Stimulated activated CD8-positive, alpha-beta memory T cell treated with anti-CD3 and anti-CD28 coated beads, Interleukin-4, amount 100 ng/mL, for 48 hours (primary cell): ENCODE measurements at regions not wholly inside any gene's neighbourhood (a gene's known extent, or its start where the extent isn't known, plus 50 kb on each side); places are given as distances from the start of the nearest gene placed in this dataset.
"Not testable (repeated sequence)": the region's sequence is repeated elsewhere in the genome, so short reads cannot be mapped to it uniquely, and the experiment has no call there.

Experiments
- DNase-seq: peaks from one replicate; pipeline ENCODE4 v3.0.0-alpha.2; 2020

DNA sequence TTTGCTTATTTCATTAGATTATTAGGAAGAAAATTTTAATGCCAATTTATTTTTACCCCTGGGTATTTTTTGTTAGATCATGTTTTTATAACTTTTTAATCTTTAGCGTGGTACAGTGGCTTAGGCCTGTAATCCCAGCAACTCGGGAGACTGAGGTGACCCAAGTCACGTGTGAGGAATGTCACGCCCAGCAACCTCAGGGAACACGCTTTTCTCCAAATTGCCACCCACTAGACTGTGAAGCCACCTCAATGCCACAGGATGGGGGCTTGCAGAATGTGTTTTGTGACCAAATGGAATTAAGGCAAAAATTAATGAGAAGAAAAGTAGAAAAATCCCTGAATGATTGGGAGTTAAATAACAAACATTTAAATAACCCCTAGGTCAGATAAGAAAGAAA, 141.8 kb downstream of the LAT start:
- DNase-seq: no peak

DNA sequence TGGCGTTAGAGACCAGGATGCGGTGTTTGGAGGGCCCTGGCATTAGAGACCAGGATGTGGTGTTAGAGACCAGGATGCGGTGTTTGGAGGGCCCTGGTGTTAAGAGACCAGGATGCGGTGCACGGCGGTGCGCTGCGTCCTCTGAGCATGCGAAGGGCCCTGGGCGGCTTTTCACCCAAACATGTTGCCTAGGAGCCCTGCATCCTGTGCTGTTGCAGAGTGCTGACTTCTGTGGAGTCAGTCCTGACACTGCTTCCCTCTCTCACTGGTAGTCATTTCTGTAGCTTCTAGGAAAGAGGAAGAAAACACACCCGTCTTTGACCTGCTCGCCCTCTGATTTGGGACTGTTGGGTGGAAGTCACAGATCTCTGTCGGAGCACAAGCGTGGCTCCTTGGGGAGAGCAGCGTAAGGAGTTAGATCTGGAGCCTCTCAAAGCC, 141.2 kb downstream of the LAT start:
- no peak for DNase-seq

DNA sequence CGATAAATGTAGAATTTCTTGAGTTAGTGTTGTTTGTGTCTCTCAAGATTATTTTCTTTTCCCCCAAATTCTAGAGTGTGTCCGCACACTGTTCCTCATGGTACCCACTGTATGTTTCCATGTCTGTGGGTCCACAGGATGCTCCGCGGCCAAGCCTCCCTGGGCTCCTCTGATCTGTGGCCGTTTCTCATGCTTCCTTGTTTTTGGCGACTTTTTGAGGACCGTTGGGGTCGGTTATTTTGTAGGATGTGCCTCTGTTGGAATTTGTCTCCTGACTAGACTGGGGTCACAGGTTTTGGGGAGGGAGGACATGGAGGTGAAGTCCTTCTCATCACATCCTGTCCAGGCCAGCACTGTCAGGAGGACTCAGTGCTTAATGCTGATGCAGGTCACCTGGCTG, 140.0 kb downstream of the LAT start:
- DNase-seq: no peak

DNA sequence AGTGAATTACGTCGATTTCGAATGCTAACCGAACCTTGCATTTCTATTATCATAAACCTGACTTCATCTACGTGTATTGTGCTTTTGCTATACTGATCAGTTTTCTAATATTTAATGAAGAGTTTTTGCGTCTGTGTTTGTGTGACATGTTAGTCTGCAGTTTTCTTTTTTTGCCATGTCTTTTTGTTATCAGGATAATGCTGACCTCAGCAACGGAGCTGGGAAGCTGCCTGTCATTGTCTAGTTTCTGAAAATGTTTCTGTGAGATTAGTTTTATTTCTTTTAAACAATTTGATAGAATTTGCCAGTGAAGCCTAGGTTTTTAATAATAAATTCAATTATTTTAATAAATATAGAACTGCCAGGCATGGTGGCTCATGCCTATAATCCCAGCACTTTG, 139.3 kb downstream of the LAT start:
- not testable (repeated sequence) for DNase-seq

DNA sequence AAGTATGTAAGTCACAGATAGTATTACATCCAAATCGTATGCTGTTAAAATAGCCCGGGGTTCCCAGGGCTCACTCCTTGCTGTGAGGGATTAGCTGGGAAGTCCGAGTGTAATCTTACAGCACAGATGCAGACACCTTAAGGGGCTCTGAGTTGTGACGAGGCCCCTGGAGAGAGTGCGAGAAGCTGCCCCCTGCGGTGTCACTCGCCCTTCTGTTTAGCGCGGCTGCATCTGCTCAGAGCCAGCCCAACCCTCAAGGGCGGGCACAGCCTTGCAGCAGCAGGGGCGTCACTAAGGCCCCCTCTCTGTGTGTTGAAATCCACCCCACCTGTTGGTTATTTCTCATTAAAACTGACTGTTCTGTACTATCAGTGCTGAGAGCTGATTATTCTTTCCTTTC, 135.8 kb downstream of the LAT start:
- not testable (repeated sequence) for DNase-seq

DNA sequence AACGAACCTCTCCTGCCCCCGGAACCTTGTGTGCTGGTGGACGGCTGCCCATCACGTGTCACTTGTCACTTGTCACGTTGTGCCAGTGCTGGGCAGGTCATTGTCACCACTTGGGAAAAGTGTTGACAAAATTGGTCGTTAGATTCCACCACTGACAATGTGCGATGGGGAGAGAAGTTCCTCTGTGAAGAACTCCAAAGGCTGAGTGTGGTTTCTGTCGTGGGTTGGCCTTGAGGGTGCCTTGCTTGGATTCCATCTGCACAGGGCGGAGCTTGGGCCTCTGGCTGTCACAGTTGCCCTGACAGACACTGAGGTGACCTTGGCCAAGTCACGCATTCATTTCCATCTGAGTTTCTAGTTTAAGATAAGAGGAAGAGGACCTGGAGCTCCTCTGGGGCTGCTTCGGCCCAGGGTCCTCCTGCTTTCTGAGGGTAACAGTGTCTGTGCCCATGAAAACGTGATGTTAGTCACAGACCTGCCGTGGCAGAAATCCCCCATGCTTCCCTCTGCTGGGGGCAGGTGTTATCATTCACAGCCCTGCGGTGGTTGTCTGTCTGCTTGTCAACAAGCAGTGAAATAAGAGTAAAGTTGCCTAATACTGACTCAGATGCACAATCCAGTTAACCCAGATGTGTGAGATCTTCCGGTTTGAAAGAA, 133.6 kb downstream of the LAT start:
- peak; percentile 45 for DNase-seq

DNA sequence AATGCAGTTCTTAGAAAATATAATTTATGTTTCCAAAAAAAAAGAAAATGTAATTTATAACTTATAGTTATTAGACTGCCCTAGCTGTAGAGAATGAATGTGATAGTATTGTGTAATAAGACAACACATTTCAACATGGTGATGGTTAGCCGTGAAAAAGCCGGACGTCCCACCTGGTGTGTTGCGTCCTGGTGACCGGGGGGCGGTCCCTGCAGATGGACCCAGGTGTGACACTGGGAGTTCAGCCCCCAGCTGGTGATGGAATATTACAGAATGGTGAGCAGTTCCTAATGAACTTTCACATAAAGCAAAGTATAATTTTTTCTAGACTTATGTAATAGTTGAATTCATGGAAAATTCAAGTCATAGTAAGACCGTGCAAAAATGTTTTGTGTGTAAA, 132.8 kb downstream of the LAT start:
- peak; percentile 12 for DNase-seq

DNA sequence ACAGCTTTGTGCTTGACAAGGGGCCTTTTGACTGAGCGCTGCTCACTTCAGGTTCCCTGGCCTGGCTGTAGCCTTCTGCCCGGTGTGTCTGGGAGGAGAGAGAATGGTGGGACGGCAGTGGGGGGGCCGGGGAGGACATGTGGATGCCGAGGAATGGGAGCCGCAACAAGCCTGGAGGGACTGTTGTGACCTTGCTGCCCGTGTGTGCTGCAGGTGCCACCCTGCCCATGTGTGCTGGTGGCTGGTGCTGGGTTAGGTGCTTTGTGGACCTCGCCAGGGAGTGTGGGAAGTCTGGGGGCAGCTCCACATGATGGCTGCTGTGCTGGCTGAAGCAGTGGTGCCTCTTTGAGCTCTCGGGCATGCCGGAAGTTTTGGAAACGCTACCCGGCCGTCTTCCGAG, 132.1 kb downstream of the LAT start:
- peak; percentile 1 for DNase-seq

DNA sequence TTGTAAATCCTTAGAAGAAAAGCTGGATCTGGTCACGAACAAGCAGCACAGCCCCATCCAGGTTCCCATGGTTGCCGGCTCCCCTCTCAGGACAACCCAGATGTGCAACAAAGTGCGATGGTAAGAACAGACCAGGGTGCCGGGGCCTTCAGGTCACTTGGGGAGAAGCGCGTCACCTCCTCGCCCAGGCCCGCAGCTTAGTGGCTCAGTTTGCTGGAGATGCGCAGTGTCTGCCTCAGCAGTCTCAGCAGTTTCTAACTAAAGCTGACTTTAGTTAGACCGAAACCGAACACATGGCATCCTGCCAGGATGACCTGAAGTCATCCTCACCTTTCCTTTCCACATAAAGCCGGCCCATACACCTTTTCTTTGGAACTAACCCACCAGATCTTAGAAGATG, 131.4 kb downstream of the LAT start:
- peak; percentile 25 for DNase-seq

DNA sequence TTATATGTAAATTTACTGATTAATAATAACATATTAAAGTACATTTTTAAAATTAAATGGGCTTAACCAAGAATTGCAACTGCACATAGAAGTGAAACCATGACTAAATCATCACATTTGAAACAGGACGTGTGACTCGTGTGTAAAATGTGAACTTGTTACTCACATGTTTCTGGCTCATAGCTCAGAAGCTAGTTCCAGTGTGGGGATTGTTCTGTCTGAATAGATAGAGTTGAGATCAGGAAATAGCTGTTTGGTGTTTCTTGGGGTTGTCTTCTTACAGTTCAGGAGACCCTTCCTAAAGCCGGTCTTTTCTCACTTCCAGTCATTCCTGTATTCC, 130.9 kb downstream of the LAT start:
- peak; percentile 19 for DNase-seq

DNA sequence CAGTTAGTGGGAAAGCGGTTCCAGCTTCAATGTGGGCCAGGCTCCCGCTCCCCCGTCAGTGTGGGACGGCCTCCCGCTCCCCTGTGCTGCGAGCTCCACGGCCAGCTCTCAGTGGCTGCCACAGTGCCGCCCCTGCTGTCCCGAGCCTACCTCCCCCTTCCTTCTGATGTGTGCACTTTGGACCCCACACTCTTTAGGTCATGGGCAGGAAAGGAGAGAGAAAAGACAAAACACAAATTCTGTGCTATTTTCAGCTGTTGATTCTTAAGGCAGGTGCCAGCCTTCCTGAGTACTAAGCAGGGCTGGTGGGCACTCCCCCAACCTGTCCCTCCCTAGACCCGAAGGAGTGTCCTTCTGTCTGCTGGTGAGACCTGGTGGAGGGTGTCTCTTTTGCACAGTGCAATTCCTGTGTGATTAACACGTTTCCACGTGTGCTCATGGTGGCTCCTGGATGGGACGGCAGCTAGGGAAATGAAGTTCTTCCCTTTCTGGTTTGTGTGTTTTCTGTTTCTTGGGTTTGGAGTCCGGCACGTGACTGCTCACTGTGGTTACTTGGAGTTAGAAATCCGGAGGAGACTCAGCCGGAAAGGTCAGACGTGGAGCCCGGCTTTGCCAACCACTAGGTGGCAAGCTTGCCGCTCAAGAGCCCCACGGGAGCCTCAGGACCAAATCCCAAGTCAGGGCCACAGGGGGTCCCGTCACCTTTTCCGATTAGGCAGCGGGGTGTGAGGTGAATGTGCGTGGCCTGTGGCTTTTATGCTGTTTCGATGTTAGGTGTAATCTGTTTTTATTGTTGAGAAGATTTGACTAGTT, 130.3 kb downstream of the LAT start:
- DNase-seq: peak; percentile 59

DNA sequence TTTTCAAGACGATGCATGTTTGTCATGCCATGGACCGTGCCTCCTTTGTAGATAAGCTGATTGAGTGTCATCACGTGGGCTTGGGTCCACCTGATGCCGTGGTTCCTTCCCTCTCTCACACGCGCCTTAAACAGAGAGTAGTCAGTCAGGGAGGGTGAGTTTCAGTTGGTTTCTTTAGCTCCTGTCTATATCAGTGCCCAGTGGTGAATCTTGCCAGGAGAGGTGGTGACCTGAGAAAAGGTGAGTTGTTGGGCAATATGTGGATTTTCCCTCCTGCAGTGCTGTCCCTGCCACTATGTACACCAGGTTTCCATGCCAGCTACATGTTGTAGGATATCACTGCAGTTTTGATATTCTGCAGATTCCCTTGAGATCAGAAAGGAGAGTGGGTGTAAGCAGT, 129.7 kb downstream of the LAT start:
- DNase-seq: no peak

DNA sequence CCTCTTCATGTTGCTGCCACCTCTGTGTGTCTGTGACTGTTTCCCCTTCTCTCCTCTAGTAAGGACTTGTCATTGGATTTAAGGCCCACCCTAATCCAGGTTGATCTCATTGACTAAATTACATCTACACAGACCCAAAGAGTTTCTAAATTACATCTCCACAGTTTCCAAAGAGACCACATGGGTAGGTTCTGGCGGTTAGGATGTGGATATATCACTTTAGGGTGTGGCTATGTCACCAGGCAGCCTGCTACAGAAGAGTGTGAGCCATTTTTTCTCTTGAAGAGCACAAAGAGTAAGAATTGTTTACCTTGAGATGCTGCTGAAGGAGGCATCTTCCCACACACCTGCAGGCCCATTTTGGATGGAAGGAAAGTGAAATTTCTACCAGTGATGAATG, 128.6 kb downstream of the LAT start:
- not testable (repeated sequence) for DNase-seq

DNA sequence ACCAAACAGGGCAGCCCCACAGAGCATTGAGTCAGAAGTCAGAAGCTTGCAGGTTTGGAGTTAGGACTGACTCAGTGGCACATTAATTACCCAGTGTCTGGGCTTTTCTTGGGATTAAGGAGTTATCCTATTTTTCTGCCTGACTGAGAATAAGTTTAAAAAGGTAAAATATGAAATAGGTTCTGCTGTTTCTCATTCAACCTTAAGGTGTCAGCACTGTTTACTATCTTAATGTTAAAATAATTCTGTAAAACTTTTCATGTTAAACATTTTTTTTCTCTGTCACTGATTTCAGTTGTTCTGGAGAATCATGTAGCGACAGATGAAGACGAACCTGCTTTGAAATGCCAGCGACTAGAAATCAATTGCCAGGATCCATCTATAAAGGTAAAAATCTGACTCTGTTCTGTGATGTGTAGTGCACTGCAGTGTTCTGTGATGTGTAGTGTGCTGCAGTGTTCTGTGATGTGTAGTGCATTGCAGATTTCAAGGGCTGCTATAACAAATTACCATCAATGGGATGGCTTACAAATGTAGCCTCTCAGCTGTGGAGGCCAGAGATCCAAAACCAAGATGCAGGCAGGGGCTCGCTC, 128.0 kb downstream of the LAT start:
- DNase-seq: no peak

DNA sequence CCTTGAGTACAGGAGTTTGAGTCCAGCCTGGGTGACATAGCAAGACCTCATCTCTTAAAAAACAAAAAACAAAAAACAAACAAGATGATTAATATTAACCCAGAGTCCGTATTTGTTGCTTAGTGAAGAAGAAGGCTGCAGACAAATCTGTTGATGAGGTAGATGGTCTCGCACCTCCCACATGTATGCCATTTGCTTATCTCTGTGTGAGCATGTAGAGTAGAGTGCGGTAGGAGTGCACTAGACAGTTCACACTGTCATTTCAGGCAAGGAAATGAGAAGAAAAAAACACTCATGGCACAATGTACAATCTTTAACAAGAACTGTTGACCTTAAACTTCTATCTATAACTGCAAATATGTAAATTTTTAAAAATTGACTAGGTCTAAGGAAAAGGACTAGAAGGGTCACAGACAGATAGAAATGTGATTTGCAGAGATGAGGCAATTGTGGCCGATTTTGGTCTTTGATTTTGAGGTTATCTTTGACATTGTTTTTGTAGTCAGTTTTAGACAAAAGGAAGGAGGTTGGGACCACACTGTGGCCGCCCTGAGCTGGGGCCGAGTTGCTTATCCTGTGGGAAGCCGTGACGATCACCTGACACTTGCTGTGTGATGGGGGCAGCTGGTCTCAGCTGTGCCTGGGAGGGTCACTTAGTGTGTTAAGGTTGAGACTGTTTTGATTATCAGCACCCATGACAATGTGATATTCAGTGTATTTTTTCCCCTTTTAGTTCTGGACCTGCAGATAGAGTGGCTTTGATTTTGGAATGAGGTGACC, 127.2 kb downstream of the LAT start:
- not testable (repeated sequence) for DNase-seq

DNA sequence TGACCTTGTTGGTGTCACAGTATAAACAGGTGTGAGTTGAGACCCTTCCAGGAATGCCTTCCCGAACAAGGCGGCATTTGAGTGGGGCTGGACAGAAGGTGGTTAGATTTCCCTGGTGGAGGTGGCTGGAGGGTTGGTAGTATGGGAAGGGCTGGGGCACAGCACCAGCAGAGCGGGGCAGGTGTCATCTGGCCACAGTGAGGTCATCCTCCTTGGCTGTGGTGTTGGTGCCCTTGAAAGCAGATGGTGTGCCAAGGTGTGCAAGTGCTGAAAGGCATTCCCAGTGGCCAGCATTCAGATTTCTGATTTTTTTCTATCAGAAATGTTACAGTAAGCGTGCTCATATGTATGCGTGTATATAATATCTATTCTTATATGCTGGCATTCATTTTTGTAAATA, 126.6 kb downstream of the LAT start:
- DNase-seq: no peak

DNA sequence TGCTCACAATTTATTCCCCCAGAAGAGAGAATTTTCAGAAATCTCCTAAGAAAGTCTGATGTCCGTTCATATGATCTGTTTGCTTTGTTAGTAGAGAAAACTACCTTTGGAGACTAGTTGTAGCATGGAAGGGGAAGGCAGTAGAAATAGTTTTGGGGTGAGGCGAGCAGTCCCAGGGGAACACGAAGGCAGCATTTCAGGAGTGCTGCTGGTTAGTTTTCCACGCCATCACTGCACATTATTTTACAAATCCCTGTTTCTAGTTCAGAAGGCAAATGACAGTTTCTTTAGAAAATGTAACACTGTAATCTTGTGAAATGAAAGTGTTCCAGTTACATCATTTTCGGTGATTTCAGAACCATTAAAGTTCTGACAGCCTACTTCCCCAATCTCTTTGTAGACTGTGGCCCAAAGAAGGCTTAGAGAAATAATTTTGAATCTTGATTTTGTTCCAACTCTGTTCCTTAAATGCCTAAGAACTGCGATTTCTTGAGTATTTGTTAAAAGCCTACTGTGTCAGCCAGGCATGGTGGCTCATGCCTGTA, 123.8 kb downstream of the LAT start:
- not testable (repeated sequence) for DNase-seq

DNA sequence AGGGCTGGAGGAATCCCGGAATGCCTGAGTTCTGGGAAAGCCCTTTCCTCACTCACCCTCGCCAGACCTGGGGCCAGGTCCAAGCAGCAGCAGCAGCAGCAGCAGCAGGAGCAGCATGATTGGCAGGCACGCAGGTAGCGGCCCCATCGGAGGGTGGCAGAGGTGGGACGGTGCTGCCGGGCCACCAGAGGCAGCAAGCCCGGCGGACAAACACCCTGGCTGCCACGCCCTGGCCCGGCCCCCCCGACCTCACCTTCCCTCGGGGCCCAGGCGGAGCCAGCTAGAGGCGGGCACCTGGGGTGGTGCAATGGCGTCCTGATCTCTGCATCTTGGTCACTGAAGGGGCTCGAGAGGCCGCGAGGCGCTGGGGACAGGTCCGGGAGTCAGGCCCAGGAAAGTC, 122.4 kb downstream of the LAT start:
- DNase-seq: no peak

DNA sequence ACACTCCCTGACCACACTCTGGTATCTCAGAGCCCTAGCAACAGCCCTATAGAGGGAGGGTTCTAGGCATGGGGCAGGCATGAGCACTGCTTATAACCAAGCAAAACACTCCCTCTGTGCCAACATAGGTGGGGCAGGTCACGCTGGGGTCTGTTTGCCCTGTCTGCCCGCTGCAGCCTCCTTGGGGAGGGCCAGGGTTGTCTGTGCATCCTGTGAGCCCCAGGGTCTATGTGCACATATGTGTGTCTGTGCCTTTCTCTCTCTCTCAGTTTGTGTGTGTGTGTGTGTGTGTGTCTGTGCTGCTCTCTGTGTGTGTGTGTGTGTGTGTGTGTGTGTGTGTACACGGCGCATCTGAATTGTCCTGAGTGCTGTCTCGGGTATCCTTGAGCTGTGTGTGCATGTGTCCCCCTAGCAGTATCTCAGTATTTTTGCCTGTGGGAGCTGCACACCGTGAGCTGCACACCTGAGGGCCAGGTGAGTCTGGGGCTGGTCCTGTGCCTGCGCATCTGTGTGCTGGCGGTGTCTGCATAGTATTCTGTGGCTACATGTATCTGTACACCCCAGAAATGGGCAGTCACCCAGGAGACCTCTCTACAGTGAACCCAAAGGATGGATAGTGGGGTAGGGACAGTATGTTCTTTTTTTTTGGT, 121.5 kb downstream of the LAT start:
- DNase-seq: not testable (repeated sequence)

DNA sequence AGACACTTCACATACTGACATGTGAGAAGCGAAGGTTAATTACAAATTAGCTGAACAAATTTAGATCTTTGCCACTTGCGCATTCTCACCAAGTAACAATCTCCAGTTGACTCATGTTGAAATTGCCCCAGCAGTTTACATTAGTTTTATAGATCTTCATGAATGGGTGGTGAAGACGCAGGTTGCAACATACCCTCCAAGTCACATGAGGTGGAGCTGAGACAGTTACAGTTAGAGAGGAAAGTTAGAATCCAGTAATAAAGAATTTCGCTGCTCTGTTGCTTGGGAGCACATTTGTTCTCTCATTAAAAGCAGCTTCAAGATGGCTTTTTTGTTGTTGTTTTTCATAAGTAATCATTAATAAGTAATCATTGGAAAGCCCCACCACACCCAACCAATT, 119.7 kb downstream of the LAT start:
- not testable (repeated sequence) for DNase-seq

DNA sequence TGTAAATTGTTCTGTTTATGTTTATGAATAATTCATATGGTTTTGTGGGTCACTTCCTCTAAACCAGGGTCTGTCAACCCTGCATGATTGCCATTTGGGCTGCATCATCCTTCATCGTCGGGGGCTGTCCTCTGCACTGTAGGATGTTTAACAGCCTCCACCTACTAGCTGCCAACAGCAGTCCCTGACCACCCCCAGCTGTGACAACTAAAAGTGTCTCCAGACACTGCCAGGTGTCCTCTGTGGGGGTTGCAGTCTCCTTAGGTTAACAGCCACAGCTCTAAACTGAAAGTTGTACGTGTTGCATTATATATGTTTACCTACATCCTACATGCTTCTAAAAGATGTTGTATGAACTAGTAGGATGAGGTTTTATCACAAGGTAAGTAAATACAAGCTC, 113.1 kb downstream of the LAT start:
- DNase-seq: not testable (repeated sequence)
